NCI-H345 (cell line): ENCODE measurements at regions not wholly inside any gene's neighbourhood (a gene's known extent, or its start where the extent isn't known, plus 50 kb on each side); places are given as distances from the start of the nearest gene placed in this dataset.
A peak's percentile ranks its signal among the peaks of the same experiment; 100 is the strongest.
"Not testable (repeated sequence)": the region's sequence is repeated elsewhere in the genome, so short reads cannot be mapped to it uniquely, and the experiment has no call there.

Experiments used
- DNase-seq: peaks from one replicate; lab custom pipeline; 2025; lab: John Stamatoyannopoulos, UW

GRCh38 chr6:99802396-99803031 lies 191.5 kb downstream of the MCHR2 start:
- no peak for DNase-seq

- no peak for DNase-seq
Measured at GRCh38 chr6:99808992-99809391, 185.0 kb downstream of the MCHR2 start.

DNA sequence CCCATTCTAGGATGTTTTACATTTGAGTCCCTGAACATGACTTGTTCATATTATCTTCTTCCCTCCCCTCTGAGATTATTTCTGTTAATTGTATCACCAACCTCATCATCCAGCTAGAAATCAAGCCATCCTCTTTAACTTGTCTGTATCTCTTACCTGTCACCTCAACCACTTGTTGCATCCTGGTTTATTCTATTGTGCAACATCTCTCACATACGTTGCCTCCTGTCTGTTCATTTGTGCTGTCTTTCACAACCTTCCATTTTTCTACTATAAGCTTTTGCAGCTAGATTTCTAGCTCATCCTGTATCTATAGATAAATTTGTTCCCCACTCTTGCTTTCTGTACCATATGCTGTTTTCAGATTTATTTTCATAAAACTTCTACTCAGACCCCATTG lies 183.7 kb downstream of the MCHR2 start:
- no peak for DNase-seq

DNA sequence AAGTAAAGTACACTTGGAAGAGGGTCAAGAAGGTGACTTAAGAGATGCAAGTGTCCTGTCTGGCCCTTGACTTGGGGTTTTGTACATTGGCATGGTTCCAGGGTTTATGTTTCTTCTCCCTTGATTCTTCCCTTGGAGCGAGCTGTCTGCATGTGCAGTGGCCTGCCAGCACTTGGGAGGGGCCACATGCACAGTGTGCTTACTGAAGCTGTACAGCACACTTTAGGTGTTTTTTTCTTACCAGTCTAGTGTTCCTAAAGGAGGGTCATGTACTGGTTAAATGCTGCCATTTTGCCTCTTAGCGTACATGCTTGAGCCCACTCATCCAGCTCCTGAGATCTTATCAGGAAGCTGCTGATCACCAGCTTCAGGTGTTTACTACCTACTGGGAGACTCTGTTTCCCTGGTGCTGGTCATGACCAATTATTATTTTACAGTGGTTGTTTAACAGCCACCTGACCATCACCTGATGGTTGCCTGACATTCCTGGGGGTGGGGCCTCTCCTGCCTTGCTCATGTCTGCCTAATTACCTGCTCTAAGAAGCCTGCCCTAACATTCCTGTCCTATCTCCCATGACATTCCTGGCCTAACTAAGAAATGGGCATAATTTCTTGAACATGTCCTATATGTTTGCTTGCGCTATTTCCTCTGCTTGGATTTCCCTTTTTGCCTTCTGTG lies 182.9 kb downstream of the MCHR2 start:
- DNase-seq = no peak

DNA sequence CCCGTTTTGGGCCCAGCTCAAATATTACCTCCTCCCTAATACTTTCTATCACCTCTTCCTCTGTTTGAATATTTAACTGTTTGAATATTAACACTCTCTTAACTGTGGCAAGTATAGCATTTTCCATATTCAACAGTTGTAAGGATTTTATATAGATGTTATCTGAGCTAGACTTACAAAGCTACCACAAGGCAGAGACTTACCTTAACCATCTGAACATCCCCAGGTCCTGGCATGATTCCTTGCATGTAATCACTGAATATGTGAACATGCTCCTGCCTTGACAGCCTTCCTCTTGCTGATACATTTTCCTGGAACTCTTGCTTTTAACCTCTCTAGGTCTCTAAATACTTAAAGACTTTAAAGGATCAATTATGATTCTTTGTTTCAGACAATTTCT lies 182.4 kb downstream of the MCHR2 start:
- no peak for DNase-seq

- DNase-seq = no peak
Measured at GRCh38 chr6:99813565-99813964, 180.5 kb downstream of the MCHR2 start.

DNA sequence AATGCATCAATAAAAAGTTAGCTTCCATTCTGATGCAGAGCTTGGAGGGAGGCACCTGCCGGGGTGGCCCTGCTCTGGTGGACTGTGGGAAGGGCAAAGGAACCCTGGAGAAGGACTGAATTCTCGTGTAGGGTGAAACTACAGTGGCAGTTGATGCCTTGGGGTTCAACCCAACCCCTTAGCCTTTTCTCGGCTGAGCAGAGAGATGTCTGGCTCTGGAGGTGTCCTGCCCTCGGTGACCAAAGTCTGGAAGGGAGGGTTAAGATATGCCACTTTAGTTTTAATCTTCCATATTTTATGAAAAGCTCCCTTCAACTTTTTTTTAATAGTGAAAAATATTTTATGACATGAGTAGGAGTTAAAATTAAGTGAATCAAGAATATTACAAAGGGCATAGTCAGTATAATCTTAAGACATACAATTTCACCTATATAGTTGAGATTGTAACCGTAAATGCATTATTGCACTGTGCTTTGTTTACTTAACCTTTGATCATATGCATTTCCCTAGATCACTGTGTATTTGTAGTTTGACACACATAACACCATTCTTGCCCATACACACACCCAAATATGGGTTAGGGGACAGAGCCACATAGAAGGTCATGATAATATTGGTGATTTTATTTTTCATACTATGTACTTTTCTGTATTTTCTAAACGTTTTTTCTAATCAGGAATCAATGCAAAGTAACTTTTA lies 179.6 kb downstream of the MCHR2 start:
- DNase-seq = no peak

GRCh38 chr6:99816795-99817194 lies 177.2 kb downstream of the MCHR2 start:
- DNase-seq = no peak

DNA sequence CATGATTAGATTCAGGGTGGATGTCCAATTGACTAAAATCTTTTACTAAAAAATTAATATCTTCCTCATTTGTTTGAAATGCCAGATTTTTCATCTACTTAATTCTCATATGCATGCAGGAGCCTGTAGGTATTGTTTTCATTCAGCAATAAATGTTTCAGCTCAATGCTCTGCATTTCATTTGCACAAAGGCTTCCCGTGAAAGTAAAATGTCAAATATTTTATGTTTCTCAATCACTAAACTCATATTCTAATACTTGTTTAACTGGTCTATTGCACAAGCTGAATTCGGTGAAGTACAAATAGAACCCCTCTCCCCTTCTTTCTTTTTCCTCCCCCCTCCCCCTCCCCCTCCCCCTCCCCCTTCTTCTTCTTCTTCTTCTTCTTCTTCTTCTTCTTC lies 175.9 kb downstream of the MCHR2 start:
- DNase-seq = no peak

DNA sequence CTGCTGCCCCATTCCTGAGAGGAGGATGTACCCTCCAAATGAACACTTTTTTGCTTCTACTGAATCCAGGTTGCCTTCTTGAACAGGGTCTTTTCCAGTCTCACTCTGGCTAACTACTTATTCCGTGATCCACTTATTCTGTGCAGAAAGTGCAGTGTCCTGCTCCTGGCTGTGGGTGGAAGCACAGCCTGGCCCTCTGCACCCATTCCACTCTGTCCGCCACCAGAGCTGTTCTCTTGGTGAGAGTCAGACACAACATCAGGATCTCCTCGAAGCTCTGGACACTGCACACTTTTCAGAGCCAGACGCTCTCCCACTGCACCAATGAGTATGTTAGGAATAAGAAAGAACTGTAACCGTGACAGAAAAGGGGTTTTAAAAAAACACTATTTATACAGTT lies 174.2 kb downstream of the MCHR2 start:
- no peak for DNase-seq

GRCh38 chr6:99821164-99821563 lies 172.9 kb downstream of the MCHR2 start:
- peak; percentile 3 for DNase-seq

GRCh38 chr6:99822741-99823512 lies 171.1 kb downstream of the MCHR2 start:
- DNase-seq = peak; percentile 69

DNA sequence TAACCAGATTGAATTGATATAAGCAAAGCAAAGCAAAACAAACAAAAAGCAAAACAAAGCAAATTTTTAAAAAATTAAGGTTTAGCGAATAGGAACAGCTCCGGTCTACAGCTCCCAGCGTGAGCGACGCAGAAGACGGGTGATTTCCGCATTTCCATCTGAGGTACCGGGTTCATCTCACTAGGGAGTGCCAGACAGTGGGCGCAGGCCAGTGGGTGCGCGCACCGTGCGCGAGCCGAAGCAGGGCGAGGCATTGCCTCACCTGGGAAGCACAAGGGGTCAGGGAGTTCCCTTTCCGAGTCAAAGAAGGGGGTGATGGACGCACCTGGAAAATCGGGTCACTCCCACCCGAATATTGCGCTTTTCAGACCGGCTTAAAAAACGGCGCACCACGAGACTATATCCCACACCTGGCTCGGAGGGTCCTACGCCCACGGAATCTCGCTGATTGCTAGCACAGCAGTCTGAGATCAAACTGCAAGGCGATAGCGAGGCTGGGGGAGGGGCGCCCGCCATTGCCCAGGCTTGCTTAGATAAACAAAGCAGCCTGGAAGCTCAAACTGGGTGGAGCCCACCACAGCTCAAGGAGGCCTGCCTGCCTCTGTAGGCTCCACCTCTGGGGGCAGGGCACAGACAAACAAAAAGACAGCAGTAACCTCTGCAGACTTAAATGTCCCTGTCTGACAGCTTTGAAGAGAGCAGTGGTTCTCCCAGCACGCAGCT lies 170.3 kb downstream of the MCHR2 start:
- DNase-seq = not testable (repeated sequence)

DNA sequence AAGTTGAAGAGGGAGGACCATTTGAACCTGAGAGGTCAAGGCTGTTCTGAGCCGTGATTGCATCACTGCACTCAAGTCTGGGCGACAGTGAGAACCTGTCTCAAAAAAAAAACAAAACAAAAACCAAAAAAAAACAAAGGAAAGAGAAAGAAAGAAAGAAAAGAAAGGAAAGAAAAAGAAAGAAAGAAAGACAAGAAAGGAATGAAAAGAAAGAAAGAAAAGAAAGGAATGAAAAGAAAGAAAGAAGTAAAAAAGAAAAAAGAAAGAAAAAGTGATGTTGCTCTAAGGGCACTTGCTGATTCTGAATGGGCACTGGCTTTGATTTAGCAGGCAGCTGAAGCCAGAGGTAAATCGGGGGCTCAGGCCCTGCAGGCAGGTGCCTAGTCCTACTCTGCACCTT lies 161.0 kb downstream of the MCHR2 start:
- DNase-seq = no peak

GRCh38 chr6:99836471-99836870 lies 157.6 kb downstream of the MCHR2 start:
- DNase-seq = no peak

DNA sequence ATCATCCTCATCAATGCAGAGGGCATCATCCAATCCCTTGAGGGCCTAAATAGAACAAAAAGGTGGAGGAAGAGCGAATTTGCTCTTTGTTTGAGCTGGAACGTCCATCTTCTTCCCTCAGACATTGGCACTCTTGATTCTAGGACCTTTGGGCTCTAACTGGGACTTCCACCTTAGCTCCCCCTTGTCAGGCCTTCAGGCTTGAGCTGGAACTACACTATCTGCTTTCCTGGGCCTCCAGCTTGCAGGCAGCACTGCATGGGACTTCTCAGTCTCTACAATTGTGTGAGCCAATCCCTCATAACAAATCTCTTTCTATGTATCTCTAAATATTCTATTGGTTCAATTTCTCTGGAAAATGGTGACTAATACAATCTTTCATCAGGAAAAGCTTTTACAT lies 155.4 kb downstream of the MCHR2 start:
- no peak for DNase-seq

DNA sequence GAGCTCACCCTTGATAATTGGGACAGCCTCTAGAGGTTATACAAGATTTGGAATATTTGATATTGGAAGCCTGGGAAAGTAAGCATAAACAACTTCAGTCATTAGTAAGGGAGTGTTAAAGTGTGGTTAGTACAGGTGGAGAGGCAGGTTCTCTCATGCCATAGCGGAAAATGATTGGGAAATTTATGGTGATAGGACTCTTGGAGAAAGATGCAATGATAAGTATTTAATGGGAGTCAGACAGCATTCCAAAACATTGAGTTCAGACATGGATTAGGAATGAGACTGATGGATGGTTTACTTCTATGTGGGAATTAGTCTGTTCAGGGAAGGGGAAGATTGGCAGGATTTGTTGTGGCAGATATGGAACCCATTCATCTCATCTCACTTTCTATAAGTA lies 152.7 kb downstream of the MCHR2 start:
- no peak for DNase-seq

DNA sequence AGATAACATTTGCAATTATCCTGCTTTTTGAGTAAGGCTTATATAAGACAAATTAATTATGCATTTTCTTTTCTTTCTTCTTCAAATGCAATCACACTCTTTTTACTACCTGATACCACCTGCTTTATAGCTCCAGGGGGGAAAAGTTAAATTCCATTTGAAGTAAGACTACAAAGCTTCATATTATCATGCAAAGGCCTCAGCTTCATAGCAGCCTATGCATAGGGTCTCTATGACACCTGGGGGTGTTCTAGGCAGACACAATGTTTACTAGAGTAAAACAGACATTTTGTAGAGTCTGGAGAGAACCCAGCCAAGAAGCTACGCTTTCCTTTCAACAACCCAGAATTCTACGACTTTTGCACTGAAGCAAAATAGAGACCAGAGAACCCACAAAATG lies 148.0 kb downstream of the MCHR2 start:
- DNase-seq = no peak

- DNase-seq = no peak
Measured at GRCh38 chr6:99850841-99851240, 143.2 kb downstream of the MCHR2 start.

- DNase-seq = no peak
Measured at GRCh38 chr6:99852031-99852430, 142.0 kb downstream of the MCHR2 start.

DNA sequence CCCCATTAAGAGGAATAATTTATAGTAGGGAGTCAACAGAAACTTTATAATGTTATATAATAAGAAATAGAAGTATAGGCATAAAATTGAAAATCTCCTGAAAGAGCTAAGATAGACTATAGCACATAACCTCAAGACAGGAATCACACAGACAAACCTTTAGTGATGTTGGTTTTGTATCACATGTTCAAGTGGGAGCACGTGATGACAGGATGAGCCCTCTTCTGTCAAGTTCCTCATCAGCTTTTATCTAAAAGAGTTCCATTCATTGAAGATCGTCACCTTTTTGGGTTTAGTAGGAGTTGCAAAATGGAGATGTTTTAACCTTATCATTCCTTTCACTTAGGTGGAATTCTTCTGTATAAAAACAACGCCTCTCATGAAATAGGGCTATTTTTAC lies 127.0 kb downstream of the MCHR2 start:
- no peak for DNase-seq
